Anterior cingulate cortex (tissue), 58 donors: ENCODE measurements at regions not wholly inside any gene's neighbourhood (a gene's known extent, or its start where the extent isn't known, plus 50 kb on each side); places are given as distances from the start of the nearest gene placed in this dataset.
A peak's percentile ranks its signal among the peaks of the same experiment; 100 is the strongest.

Source experiments
- DNase-seq, 58 donors: peaks; one replicate each; lab custom pipeline; 2025; lab: John Stamatoyannopoulos, UW

DNA sequence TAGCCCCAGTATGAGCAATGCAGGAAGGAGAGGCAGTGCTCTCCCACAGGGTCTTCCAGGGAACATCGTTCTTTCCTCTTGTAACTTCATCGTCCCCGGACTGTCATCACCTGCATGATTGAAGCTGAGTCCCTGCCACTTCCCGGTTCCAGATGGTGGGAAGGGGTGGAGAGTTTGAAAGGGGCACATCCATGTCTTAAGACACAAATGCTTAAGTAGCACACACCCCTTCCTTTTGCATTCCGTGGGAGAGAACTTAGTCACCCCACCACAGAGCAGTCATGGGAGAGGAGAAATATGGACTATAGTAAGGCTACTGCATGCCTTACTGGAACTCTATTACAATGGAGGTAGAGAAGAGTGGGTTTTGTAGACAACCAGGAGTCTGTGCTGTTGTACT, 165.3 kb upstream of the GAS1 start:
- DNase-seq: no peak

DNA sequence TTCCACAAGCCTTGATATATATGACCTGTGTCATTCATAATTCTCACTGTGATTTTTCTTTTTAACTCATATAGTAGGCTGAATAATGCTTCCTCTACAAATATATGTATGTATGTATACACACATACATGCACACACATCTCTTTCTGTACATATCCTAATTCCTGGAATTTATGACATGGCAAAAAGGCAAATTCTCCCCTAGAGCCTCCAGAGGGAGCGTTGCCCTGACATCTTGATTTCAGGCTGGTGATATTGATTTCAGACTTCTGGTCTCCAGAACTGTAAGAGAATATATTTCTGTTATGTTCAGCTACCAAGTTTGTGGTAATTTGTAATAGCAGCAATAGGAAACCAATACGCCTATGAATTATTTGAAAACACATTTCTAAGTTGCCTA, 166.6 kb upstream of the GAS1 start:
- DNase-seq: no peak

DNA sequence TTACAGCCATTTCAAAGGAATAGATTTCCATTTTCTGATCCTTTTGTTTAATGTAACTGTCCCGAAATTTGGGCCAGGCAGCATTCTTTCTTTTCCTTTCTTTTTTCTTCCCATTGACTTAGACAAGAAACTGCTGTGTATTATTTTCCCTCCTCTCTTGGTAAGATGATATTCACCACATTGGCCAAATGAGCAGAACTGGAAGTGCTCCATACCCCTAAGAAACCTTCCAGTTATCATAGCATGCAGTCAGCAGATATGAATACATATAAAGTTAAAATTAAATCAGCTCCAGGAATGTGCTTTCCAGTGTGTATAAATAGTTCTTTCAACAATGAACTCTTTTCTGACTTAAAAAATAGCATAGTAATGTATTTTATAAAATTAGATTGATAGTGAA, 168.5 kb upstream of the GAS1 start:
- no peak for DNase-seq

DNA sequence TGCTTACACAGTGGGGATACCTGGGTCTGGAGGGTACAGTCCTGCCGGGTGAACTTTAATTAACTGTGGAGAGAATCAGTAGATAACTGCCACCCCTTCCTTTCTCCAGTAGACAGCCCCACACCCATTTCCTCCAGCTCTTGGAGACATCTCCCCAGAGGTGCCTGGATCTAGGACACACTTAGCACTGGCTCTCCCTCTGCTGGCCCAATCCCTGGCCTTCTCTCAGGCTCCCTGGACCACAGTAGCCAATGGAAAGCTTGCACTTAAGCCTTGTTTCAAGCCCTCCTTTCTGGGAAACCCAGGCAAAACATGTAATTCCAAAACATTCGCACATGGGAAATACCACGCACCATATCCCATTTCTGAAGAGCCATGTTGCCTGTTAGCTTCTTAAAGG, 169.2 kb upstream of the GAS1 start:
- DNase-seq: no peak

DNA sequence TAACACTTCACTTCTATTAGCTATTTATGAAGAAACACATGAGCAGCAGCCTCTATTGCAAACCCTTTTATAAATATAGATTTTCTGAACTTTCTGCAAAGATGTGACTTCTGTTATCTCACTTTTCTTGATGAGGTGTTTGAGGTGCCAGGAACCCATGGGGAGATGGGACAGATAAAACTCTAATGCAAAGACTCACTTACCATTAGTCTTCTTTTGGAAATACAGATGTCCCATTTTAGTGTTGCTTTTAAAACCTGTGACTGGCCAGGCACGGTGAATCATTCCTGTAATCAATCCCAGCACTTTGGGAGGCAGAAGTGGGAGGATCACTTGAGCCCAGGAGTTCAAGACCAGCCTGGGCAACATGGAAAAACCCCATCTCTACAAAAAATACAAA, 171.3 kb upstream of the GAS1 start:
- DNase-seq: no peak

DNA sequence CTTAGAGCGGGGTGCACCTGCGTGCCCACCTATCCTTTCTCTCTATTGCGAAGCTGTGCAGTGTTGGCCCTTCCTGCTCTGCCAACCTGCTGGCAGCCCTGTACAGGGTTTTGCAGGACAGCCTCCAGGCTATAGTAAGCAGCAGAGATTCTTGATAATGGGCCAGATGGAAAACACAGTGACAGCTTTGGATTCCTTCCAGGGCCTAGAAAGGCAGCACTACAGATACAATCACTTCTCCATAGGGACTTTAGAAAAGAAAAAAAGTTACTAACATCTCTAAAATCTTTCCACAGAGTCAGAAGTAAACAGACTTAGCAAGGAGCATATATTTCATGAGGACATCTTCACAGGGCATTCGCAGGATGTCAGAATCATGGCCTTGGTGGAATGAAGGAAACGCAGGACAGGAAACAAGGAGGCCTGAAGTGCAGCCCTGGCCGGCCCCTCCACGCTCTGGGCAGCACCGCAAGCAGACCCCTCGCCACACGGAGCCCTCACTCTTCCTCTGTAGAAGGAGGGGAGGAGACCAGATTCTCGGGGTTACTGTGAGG, 172.1 kb upstream of the GAS1 start:
- DNase-seq: no peak

DNA sequence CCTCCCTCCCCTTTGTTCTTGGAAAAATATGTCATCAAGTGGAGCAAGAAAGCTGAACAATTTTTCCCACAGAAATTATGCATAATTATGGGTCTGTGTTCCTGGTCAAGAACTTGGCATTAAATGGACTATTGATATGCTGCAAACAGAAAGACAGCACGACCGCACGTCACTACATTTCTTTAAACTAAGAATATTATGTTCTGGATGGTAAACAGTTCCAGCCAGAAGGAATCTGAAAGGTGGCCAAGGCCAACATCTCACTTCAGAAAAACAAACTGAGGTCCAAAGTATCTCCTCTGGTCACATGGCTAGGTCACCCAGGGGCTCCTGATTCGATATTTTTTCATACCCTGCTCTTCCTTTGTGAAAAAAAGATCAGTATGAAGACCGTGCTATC, 173.3 kb upstream of the GAS1 start:
- no peak for DNase-seq

DNA sequence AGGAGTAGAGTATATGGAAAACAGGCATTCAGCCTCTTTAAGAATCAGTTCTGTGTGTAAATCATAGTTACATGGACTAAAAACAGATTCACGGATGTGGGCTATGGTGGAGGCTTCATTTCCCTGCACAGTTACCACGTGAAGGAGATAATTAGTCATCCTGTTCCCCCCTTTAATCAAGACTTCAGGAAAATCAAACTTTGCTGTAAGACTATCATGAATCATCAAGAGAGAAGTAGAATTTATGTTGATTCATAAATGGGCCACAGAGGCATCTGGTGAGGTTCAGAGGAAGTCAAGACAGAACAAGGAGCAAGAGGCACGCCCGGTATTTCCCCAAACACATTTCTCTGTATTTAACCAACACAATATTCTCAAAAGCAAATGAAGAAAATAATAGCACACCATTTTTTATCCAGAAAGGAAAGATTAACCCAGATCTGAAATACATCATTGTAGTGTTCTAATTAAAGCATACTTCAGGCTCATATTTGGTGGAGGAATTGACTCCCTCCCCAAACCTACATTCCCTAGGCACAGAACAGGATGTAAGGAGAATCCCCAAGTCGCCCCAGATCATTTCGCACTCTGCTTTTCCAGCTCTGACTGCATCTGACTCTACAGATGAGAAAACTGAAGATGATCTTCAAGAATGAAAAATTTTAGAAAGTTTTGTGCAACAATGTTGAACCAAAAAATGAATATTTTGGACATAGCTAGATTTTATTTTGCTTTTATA, 175.8 kb upstream of the GAS1 start:
- DNase-seq: no peak

DNA sequence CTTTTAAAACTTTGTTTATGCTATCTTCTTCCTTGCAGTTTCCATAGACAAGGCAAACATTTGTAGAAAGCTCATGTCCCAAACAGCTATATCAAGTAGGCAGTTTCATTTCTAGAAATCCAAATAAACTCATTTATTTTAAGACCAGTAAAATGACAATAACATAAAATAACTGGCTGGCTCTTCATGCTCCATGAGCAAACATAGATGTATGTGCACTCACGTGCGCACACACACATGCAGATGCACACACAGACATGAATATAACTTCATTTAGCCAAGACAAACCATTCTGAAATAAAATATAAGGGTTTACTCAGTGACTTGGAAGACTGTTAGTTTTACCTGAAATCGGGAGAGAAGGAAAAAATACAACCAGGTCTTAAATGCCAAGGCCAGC, 176.5 kb upstream of the GAS1 start:
- no peak for DNase-seq

DNA sequence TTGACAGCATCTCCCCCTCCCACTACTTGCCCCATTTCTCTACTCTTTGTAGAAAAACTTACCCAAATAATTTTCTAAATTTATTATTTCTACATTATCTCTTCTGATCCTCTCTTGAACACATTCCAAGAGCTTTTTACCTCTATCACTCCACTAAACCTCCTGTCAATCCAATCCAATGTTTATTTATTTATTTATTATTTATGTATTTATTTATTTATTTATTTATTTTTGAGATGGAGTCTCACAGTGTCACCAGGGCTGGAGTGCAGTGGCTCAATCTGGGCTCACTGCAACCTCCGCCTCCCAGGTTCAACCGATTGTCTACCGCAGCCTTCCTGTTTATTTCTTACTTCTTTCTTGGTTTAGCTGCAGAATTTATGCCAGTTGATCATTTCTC, 178.5 kb upstream of the GAS1 start:
- no peak for DNase-seq

DNA sequence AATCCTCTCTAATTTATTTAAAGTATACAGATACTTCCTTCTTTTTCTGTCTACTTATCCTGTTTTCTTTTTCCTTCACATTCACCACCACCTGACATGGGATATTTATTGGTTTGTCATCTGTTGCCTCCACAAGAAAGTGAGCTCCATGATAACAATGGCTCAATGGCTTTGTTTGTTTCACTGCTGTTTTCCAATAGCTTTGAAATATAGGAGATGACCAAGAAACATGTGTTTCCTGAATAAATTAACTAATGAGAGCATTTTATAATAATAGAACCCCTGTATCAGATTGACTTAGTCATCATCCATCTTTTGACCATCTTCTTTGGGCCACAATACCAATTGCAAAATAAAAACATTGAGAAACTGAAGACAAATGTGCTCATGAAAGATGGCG, 180.2 kb upstream of the GAS1 start:
- DNase-seq: no peak

DNA sequence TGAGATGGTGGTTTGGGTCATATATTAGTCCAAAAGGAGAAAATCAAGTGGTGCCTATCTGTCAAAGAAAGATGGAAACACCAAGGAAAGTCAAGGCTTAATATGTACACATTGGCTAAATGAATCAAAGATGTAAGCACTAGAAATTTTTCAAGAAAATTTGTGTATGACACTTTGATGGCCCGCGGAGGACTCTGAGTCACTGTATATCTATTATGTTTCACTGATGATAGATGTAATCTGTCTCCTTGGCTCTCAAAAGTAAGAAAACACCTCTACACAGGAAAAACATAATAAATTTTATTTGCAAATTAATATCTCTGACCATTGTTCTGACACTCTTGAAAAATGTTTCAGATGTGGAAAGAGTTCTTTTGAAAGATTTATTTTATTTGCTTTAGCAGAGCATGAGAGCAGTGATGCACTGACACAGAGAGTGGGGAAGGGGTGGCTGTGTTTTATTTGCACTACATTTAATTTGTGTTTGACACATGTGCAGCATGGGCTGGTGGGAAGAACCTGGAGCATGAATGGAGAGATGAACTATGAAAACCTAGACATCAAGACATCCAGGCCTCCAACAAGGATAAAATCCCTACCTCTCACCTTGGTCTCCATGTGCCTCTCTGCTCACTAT, 180.8 kb upstream of the GAS1 start:
- no peak for DNase-seq

DNA sequence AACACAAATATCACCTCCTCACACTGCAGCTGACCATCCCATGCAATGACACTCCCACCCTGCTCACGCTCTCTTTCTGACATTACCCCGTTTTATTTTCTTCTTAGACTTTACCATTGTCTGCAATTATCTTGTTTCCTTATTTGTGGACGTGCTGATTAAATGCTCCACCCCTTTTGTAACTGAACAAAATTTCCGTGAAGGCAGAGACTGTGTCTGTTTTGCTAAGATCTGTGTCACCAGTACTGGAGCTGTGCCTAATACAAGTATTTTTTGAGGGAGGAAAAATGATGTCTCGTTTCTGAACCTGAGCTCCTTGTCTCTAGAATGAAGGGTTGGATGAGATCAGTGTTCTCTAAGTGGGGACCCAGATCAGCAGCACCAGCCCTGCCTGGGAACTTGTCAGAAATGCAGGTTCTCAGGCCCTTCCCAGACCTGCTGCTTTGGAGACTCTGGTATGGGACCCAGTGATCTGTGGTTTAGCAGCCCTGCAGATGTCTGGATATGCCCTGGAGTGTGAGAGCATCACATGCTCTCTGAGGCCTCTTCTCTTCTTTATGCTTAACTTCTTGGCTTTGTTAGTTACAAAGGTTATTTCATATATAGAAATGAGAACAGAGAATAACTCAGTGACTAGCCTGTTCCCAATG, 181.7 kb upstream of the GAS1 start:
- DNase-seq: no peak

DNA sequence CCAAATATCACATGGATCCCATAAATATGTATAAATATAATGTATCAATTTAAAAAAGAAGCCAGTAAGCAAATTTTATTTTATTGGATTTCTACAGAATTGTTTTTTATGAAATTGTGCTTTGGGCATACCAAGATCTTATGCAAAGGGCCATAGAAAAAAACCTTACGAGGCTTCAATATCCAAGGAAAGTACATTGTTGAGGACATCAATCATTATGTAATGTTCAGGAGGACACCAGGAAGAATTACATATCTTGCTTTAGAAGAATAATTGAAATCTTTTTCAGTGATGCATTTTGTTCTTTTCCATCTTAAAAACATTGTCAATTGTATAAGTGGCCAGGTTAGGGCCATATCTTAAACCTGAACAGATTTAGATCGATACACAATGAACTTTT, 187.8 kb upstream of the GAS1 start:
- DNase-seq: no peak

DNA sequence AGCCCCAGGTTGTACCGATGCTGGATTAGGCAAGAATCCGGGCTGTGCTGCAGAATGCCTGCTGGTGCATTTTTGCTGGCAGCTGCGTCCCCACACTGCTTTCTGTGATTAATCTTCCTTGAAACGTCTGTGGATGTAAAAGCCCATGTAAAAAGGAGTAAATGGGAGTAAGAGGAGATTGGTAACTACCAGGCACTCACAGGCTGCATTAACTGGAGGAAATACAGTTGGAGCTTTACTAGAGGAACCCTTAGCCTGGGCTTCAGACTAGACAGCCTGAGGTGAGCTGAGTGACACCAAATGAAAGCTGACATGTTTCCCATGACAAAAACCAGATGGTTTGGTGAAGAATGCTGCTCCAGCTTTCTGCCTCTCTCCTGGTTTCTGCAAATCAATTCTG, 190.4 kb upstream of the GAS1 start:
- peak in 2 of 58 donors; percentile 4 to 7 for DNase-seq

DNA sequence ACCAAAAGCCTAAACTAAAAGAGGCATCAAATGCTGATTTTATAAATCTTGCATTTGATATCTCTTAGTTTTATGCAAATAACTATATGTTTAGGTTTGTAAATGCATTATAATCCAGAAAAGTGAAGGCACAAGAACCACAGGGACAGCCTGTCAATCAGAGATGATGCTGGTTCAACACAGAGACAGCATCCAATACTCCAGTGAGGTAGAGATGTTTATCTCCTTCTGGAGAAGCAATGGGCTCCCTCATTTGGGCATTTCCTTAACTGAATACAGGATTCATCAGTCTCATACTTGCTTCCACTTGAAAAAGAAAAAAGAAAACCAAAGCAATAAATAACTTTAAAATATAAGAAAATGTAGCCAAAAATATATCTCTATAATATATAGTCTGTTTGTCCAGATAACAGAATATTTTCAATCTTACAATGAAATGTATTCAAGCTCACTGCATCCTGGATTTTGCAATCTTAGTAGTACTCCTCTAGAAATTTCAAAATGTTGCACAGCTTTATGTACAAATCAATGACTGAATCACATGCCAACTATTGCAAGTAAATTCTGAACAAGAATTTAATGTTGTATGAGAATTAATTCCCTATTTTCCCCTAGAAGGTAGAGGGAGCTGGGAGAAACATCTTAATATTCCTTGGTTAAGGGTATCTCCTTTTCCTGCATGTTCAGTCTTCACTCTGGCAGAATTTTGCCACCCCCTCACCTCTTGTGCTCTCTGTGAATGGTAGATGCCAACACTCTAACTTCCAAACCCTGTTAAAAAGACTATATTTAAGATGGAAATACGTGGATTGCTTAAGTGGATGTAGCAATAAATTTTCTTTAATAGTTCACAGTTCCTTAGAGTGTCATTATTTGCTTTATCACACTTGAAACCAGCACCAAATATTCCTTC, 191.1 kb upstream of the GAS1 start:
- DNase-seq: no peak

DNA sequence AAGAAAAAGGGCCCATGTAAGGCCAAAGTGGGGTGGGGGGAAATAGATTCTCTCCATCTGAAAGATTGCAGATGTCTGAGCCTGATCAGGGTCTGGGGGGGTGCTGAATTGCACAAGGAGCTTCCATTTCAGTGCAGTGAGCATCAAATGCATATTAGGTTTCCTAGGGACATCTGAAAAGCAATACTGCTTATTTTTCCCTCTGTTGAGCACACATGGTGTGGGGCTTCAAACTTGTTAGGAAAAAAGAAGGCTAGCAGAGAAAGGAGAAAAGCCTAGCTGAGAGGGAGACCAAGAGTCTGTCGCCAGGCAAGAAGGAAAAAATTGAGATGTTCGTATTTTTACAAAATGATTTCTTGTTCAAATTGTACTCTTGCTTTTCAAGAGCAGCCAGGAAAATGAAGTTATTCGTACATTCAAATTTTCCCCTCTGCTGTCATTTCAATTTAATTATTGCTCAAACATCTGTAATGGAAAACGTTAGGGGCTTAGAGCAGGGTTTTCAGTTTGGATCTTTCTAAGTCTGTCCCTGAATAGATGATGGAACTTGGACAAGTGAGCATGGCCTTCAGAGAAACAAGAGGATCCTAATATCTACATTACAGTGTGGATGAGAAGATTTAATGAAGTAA, 191.9 kb upstream of the GAS1 start:
- DNase-seq: no peak

DNA sequence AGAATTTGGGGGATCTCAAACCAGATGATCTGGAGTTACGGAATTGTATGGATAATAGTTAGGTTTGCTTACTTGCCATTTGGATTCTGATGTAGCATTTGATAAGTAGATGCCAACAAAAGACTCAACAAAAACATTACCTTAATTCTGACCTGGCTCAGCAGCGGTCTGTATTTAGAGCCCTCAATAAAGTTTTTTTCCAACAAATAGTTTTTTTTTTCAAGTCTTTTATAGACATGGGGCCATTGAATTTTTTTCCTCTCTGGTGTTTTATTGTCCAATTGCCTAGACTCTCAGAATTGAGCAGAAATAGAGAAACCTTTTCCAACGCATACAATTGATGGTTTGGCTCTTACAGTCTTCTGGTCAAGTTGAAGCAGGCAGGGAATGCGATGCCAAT, 192.8 kb upstream of the GAS1 start:
- DNase-seq: no peak

DNA sequence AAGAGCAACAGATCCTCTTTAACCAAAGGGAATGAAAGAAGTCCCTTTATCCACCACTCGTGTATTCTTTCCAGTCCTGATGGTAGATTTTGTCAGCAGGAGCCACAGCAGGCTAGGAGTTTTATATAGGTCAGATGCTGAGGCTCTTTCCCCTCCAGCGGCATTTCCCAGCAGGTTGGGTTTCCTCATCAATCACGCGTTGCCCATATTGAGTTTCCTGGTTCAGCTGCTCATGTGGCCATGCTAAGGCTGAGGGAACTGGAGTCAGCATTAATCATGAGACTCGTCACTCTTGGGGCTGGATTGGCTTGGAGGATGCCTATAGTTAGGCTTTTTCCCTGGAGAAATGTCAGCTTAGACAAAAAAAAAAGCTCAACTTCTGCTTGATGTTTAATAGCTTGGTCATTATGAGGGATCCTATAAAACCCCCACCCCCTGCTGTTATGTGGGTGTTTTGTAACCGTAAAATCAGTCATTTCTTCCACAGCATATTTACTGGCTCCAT, 193.4 kb upstream of the GAS1 start:
- no peak for DNase-seq

DNA sequence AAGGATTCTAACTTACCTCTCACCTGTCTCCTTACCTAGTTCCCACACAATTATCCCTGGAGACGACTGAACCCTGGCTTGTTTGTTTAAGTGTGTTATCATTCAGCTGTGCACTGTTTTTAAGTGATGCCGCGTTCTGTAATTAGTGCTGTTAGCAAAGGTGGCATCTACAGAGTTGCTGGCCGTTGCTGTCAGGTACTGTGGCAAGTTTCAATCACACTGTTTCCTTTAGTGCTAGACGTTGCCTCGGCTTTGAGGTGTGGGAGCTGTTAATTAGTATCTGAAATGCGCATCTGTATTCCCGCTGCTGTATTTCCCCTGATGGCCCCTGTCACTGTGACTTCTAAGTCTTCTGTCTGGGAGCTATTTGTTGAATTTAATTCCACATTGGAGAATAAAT, 193.8 kb upstream of the GAS1 start:
- DNase-seq: no peak
